ENCODE measurements at regions not wholly inside any gene's neighbourhood (a gene's known extent, or its start where the extent isn't known, plus 50 kb on each side); places are given as distances from the start of the nearest gene placed in this dataset.

DNA sequence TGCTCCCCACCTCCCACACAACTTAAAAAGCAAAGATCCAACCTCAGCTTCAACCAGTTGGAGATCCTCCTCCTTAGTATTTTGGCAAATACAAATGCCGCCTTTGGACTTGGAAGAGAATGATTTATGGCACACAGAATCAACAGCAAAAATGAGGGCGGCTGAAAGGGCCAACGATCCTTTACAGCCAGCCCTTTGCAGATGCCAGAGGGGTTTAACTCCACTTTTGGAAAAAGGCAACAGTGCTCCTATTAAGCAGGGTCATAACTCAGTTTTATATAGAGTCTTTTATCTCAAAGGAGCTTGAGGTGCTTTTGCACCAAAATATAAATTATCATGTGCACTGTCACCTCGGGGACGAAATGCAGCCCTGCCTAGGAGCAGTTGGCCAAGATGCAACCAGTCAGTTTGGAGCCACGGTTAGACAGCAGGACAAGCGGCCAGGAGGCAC lies 56.7 kb upstream of the JCAD start:
- DNase-seq, result no peak
- H3K27me3 ChIP-seq (replicated peaks), result no peaks in the 10 kb centered on the region
- in situ Hi-C loops (cut with HindIII; ENCODE audit: low pct_ligation_motif_present, low sequenced_read_pairs), result no loop called here
- H3K27ac ChIP-seq, result no peak overlapping the region
- H3K4me3 ChIP-seq (ENCODE audit: low read depth, low read length), result no peak overlapping the region
- no peaks in the 10 kb centered on the region for H3K36me3 ChIP-seq (replicated peaks)
- no peak for TF ChIP-seq CTCF (IDR thresholded peaks at IDR 0.05; ENCODE audit: low read depth, low read length, missing control alignments)

GRCh38 chr10:30115626-30115940 lies 56.2 kb upstream of the JCAD start:
- no peak for TF ChIP-seq CTCF (IDR thresholded peaks at IDR 0.05; ENCODE audit: low read depth, low read length, missing control alignments)
- no peaks in the 10 kb centered on the region for H3K27me3 ChIP-seq (replicated peaks)
- H3K4me3 ChIP-seq (ENCODE audit: low read depth, low read length), result no peak overlapping the region
- DNase-seq, result no peak
- H3K27ac ChIP-seq, result no peak overlapping the region
- H3K36me3 ChIP-seq (replicated peaks), result no peaks in the 10 kb centered on the region
- in situ Hi-C loops (cut with HindIII; ENCODE audit: low pct_ligation_motif_present, low sequenced_read_pairs), result no loop called here

DNA sequence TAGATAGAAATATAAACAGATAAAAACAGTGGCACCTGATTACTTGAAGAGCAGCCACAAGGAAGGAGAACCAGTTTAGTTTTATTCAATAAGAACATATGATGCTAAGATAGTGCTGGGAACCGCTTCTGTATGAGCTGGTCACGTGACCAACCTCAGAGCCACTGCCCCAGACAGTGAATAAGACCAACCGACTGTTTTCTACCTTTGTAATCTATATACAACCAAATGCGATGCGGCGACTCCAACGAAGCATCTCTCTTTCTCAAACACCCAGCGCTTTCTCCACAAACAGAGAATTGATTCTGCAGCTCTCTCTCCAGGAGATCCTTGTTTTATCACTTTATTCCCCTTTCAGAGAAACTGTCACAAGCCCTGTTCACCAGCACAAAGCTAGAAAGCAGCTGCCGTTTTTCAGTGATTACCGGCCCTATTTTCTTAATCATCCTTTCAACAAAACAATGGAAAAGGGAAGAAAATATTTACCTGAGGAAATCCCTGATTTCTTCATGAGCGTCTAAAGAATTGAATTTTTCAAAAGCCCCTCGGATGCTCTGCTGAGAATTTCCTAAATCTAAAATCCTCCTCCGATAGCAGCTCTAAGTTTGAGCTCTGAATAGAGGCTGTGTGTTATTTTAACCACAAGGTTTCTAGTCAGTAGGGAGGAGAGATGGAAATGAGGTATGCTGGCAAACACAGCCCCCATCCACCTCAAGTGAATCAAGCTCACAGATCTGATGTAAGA lies 55.7 kb upstream of the JCAD start:
- H3K36me3 ChIP-seq (replicated peaks), result no peaks in the 10 kb centered on the region
- H3K27ac ChIP-seq, result no peak overlapping the region
- no peaks in the 10 kb centered on the region for H3K27me3 ChIP-seq (replicated peaks)
- no peak for TF ChIP-seq CTCF (IDR thresholded peaks at IDR 0.05; ENCODE audit: low read depth, low read length, missing control alignments)
- no peak overlapping the region for H3K4me3 ChIP-seq (ENCODE audit: low read depth, low read length)
- in situ Hi-C loops (cut with HindIII; ENCODE audit: low pct_ligation_motif_present, low sequenced_read_pairs), result no loop called here
- peak; percentile 17 for DNase-seq

- no peak for DNase-seq
- Histone ChIP-seq H3K36me3 (replicated peaks) (no peaks in the 10 kb centered on the region), H3K4me3 (ENCODE audit: low read depth, low read length) (no peak overlapping the region), H3K27me3 (replicated peaks) (no peaks in the 10 kb centered on the region), H3K27ac (no peak overlapping the region)
- in situ Hi-C loops (cut with HindIII; ENCODE audit: low pct_ligation_motif_present, low sequenced_read_pairs), result no loop called here
- no peak for TF ChIP-seq CTCF (IDR thresholded peaks at IDR 0.05; ENCODE audit: low read depth, low read length, missing control alignments)
Observed at GRCh38 chr10:30114401-30114800, 55.0 kb upstream of the JCAD start.

DNA sequence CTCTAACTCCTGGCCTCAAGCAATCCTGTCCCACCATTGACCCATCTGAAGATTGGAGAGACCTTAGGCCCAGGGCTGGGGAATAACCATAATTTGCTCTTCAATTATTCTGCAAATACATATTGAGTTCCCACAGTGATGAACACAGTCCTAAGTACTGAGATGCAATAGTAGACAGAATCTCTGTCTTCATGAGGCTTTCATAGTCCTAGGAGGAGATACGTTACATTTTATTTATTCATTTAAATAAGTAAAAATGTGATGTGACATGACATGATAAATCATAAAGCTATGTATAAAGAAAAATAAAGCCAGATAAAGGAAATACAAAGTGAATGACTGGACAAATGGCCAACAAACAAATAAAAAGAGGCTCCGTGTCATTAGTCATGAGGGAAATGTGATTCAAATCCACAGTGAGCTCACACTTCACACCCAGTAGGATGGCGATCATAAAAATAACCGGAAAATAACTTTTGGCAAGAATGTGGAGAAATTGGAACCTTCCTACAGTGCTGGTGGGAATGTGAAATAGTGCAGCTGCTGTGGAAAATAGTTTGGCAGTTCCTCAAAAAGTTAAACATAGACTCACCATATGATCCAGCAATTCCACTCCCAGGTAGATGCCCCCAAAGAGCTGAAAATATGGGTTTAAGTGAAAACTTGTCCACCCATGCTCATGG lies 52.1 kb upstream of the JCAD start:
- no peak overlapping the region for H3K4me3 ChIP-seq (ENCODE audit: low read depth, low read length)
- peak overlapping the region; percentile 11 for H3K27ac ChIP-seq
- in situ Hi-C loops (cut with HindIII; ENCODE audit: low pct_ligation_motif_present, low sequenced_read_pairs), result no loop called here
- DNase-seq, result peak; percentile 46
- no peak for TF ChIP-seq CTCF (IDR thresholded peaks at IDR 0.05; ENCODE audit: low read depth, low read length, missing control alignments)
- H3K27me3 ChIP-seq (replicated peaks), result no peaks in the 10 kb centered on the region
- H3K36me3 ChIP-seq (replicated peaks), result no peaks in the 10 kb centered on the region
